PC-3 (cell line): ENCODE measurements at regions not wholly inside any gene's neighbourhood (a gene's known extent, or its start where the extent isn't known, plus 50 kb on each side); places are given as distances from the start of the nearest gene placed in this dataset.
"Not testable (repeated sequence)": the region's sequence is repeated elsewhere in the genome, so short reads cannot be mapped to it uniquely, and the experiment has no call there.

Source experiments
- ATAC-seq: fragments of 200-7000 bp; cut with Tn5 transposase; 2 replicates; pipeline ENCODE4 v1.9.1; 2020; ENCODE audit warnings: mild to moderate bottlenecking, moderate library complexity
- BruUV-seq: library from RNA; stranded (reverse); fragments of 400-500 nt; replicated peaks from 2 replicates; lab custom pipeline; 2021; lab: Mats Ljungman, UMichigan
- CTCF ChIA-PET: fragments of 300-600 bp; sonication (Branson Sonifier 250); formaldehyde crosslinking; loops from one replicate; lab custom pipeline; 2022; ENCODE audit warnings: antibody characterized with exemption; lab: Charles Lee
- POLR2A ChIA-PET: fragments of 300-600 bp; sonication (Branson Sonifier 250); formaldehyde crosslinking; loops from one replicate; lab custom pipeline; 2022; ENCODE audit warnings: antibody characterized with exemption; ENCODE audit not compliant: unreplicated experiment; lab: Charles Lee
- DNase-seq: peaks from one replicate; pipeline ENCODE4 v3.0.0-alpha.2; 2015
- H2AFZ ChIP-seq: fragments of 300-600 bp; sonication (generic); 2 replicates; pipeline ENCODE4 v1.6.0; 2016; ENCODE audit warnings: antibody characterized with exemption, low read length
- H3F3A ChIP-seq: fragments of 300-600 bp; sonication (generic); one replicate; pipeline ENCODE4 v1.6.0; 2017; ENCODE audit warnings: antibody characterized with exemption, low read length, control low read depth, mild to moderate bottlenecking; ENCODE audit not compliant: unreplicated experiment
- H3K27ac ChIP-seq: fragments of 300-600 bp; sonication (generic); 2 replicates; pipeline ENCODE4 v1.5.1; 2016; ENCODE audit warnings: mild to moderate bottlenecking, low read length
- H3K27me3 ChIP-seq: fragments of 300-600 bp; sonication (generic); 2 replicates; pipeline ENCODE4 v1.6.1; 2016; ENCODE audit warnings: low read length, mixed read lengths
- H3K36me3 ChIP-seq: fragments of 300-600 bp; sonication (generic); 2 replicates; pipeline ENCODE4 v1.6.1; 2016; ENCODE audit warnings: low read depth, mixed run types, low read length, mixed read lengths
- H3K4me1 ChIP-seq: fragments of 300-600 bp; sonication (generic); 2 replicates; pipeline ENCODE4 v1.5.1; 2016; ENCODE audit warnings: low read length; ENCODE audit not compliant: insufficient read depth
- H3K4me2 ChIP-seq: fragments of 300-600 bp; sonication (generic); 2 replicates; pipeline ENCODE4 v1.6.0; 2016; ENCODE audit warnings: low read length
- H3K4me3 ChIP-seq: fragments of 300-600 bp; sonication (generic); 2 replicates; pipeline ENCODE4 v1.5.1; 2016; ENCODE audit warnings: mild to moderate bottlenecking, low read length, mixed read lengths
- H3K79me2 ChIP-seq: fragments of 300-600 bp; sonication (generic); 2 replicates; pipeline ENCODE4 v1.6.1; 2017; ENCODE audit warnings: low read length, mixed read lengths
- H3K9ac ChIP-seq: fragments of 300-600 bp; sonication (generic); 2 replicates; pipeline ENCODE4 v1.6.0; 2016; ENCODE audit warnings: mild to moderate bottlenecking, low read length
- H3K9me2 ChIP-seq: fragments of 300-600 bp; sonication (generic); replicated peaks from 2 replicates; pipeline ENCODE4 v1.6.1; 2016; ENCODE audit warnings: mixed run types, low read length, mixed read lengths
- H3K9me3 ChIP-seq: fragments of 300-600 bp; sonication (generic); 2 replicates; pipeline ENCODE4 v1.6.1; 2016; ENCODE audit warnings: low read length, mixed read lengths
- H4K20me1 ChIP-seq: fragments of 300-600 bp; sonication (generic); 2 replicates; pipeline ENCODE4 v1.6.1; 2016; ENCODE audit warnings: low read length, mixed read lengths
- CTCF ChIP-seq: fragments of 300-600 bp; sonication (generic); conservative IDR thresholded peaks from 2 replicates; pipeline ENCODE4 v1.5.1; 2017; ENCODE audit warnings: antibody characterized with exemption, low read depth, mild to moderate bottlenecking, low read length
- EZH2 ChIP-seq: fragments of 300-600 bp; sonication (generic); IDR thresholded peaks from one replicate; pipeline ENCODE4 v1.6.1; 2017; ENCODE audit warnings: antibody characterized with exemption, mild to moderate bottlenecking, low read length; ENCODE audit not compliant: unreplicated experiment
- EZH2phosphoT487 ChIP-seq: fragments of 300-600 bp; sonication (generic); IDR thresholded peaks from 2 replicates; pipeline ENCODE4 v1.6.1; 2018; ENCODE audit warnings: mild to moderate bottlenecking, antibody characterized with exemption, low read length, borderline replicate concordance
- intact Hi-C: fragments of 100-400 bp; cut with micrococcal nuclease; formaldehyde crosslinking; loops from 2 replicates; pipeline ENCODE4 v1.9.0; 2023

- Histone ChIP-seq H3K9me3 (no peaks in the 10 kb centered on the region), H3K27me3 (no peaks in the 10 kb centered on the region), H2AFZ (no peak overlapping the region), H3K9me2 (no peaks in the 10 kb centered on the region), H3K4me1 (no peaks in the 10 kb centered on the region), H3K36me3 (no peaks in the 10 kb centered on the region), H3K9ac (no peak overlapping the region), H3K79me2 (no peaks in the 10 kb centered on the region), H4K20me1 (no peaks in the 10 kb centered on the region), H3K4me2 (no peak overlapping the region), H3F3A (no peaks in the 10 kb centered on the region), H3K4me3 (no peak overlapping the region), H3K27ac (no peak overlapping the region)
- no TSS peak for BruUV-seq
- intact Hi-C loops: no loop called here
- ChIA-PET CTCF (no interaction called here), POLR2A (no interaction called here)
- no peak for ATAC-seq
- TF ChIP-seq CTCF (no peak), EZH2 (no peak), EZH2phosphoT487 (no peak)
- DNase-seq: no peak
Measured at GRCh38 chr4:27807207-27807606, 946.6 kb downstream of the STIM2 start.

- Histone ChIP-seq H3K9me3 (no peaks in the 10 kb centered on the region), H3K9ac (no peak overlapping the region), H3F3A (no peaks in the 10 kb centered on the region), H3K4me1 (no peaks in the 10 kb centered on the region), H3K9me2 (no peaks in the 10 kb centered on the region), H3K79me2 (no peaks in the 10 kb centered on the region), H4K20me1 (no peaks in the 10 kb centered on the region), H3K27me3 (no peaks in the 10 kb centered on the region), H3K4me3 (no peak overlapping the region), H3K36me3 (no peaks in the 10 kb centered on the region), H3K27ac (no peak overlapping the region), H2AFZ (no peak overlapping the region), H3K4me2 (no peak overlapping the region)
- intact Hi-C loops: no loop called here
- ATAC-seq (no peak), DNase-seq (no peak)
- no peak for TF ChIP-seq EZH2phosphoT487
- ChIA-PET POLR2A (no interaction called here), CTCF (no interaction called here)
- no TSS peak for BruUV-seq
Measured at GRCh38 chr4:27811948-27812347, 951.3 kb downstream of the STIM2 start.

GRCh38 chr4:27813226-27813625 lies 952.6 kb downstream of the STIM2 start:
- H3K27me3 ChIP-seq, H3K4me1 ChIP-seq, H4K20me1 ChIP-seq, ATAC-seq, DNase-seq, H3K36me3 ChIP-seq, BruUV-seq, H3K27ac ChIP-seq, H3K4me3 ChIP-seq, H3F3A ChIP-seq, POLR2A ChIA-PET, H3K4me2 ChIP-seq, intact Hi-C loops, H2AFZ ChIP-seq, H3K9ac ChIP-seq, H3K79me2 ChIP-seq, CTCF ChIA-PET, H3K9me3 ChIP-seq, H3K9me2 ChIP-seq: not testable (repeated sequence)

GRCh38 chr4:27813699-27814425 lies 953.2 kb downstream of the STIM2 start:
- H4K20me1 ChIP-seq, POLR2A ChIA-PET, H3K4me2 ChIP-seq, H3K79me2 ChIP-seq, H3K4me1 ChIP-seq, H3K4me3 ChIP-seq, BruUV-seq, H3K27ac ChIP-seq, H3F3A ChIP-seq, H3K9me3 ChIP-seq, H3K36me3 ChIP-seq, H3K9ac ChIP-seq, H3K27me3 ChIP-seq, H3K9me2 ChIP-seq, CTCF ChIA-PET, H2AFZ ChIP-seq, intact Hi-C loops: not testable (repeated sequence)
- peak; percentile 30 for DNase-seq
- peak; percentile 72 for ATAC-seq
